NCI-H1436 treated with DMSO at 0.1 percent for 48 hours (cell line): ENCODE measurements at regions not wholly inside any gene's neighbourhood (a gene's known extent, or its start where the extent isn't known, plus 50 kb on each side); places are given as distances from the start of the nearest gene placed in this dataset.
"Not testable (repeated sequence)": the region's sequence is repeated elsewhere in the genome, so short reads cannot be mapped to it uniquely, and the experiment has no call there.

ENCODE experiments used
- DNase-seq: peaks from one replicate; lab custom pipeline; 2025; lab: John Stamatoyannopoulos, UW

GRCh38 chr5:130724658-130725057 lies 440.4 kb downstream of the HINT1 start:
- no peak for DNase-seq

- no peak for DNase-seq
These were observed 444.7 kb downstream of the HINT1 start for GRCh38 chr5:130720355-130720754.

- no peak for DNase-seq
These were observed 449.5 kb downstream of the HINT1 start for GRCh38 chr5:130715541-130715940.

GRCh38 chr5:130714200-130714599 lies 450.9 kb downstream of the HINT1 start:
- no peak for DNase-seq

GRCh38 chr5:130712324-130712723 lies 452.7 kb downstream of the HINT1 start:
- no peak for DNase-seq

- no peak for DNase-seq
These were observed 454.5 kb downstream of the HINT1 start for GRCh38 chr5:130710596-130710995.

- no peak for DNase-seq
These were observed 456.3 kb downstream of the HINT1 start for GRCh38 chr5:130708754-130709153.

GRCh38 chr5:130706696-130707095 lies 458.4 kb downstream of the HINT1 start:
- no peak for DNase-seq

- no peak for DNase-seq
These were observed 459.7 kb downstream of the HINT1 start for GRCh38 chr5:130705368-130705767.

GRCh38 chr5:130693509-130693908 lies 471.5 kb downstream of the HINT1 start:
- no peak for DNase-seq

GRCh38 chr5:130692770-130693169 lies 472.3 kb downstream of the HINT1 start:
- no peak for DNase-seq

GRCh38 chr5:130689831-130690230 lies 475.2 kb downstream of the HINT1 start:
- no peak for DNase-seq

GRCh38 chr5:130687085-130687733 lies 477.8 kb downstream of the HINT1 start:
- DNase-seq = no peak

GRCh38 chr5:130678637-130679036 lies 486.4 kb downstream of the HINT1 start:
- DNase-seq = no peak

GRCh38 chr5:130666462-130666861 lies 498.6 kb downstream of the HINT1 start:
- DNase-seq = no peak

GRCh38 chr5:130652176-130652575 lies 512.9 kb downstream of the HINT1 start:
- DNase-seq = no peak

GRCh38 chr5:130651440-130651839 lies 513.6 kb downstream of the HINT1 start:
- DNase-seq = no peak

GRCh38 chr5:130643321-130643720 lies 521.7 kb downstream of the HINT1 start:
- no peak for DNase-seq

- no peak for DNase-seq
These were observed 522.6 kb downstream of the HINT1 start for GRCh38 chr5:130642461-130642860.

GRCh38 chr5:130627145-130627544 lies 537.9 kb downstream of the HINT1 start:
- no peak for DNase-seq

- no peak for DNase-seq
These were observed 540.3 kb downstream of the HINT1 start for GRCh38 chr5:130624805-130625204.

GRCh38 chr5:130616161-130616560 lies 548.9 kb downstream of the HINT1 start:
- no peak for DNase-seq

GRCh38 chr5:130605234-130605633 lies 559.8 kb downstream of the HINT1 start:
- no peak for DNase-seq

GRCh38 chr5:130596647-130597046 lies 568.4 kb downstream of the HINT1 start:
- DNase-seq = not testable (repeated sequence)
